ENCODE measurements at regions not wholly inside any gene's neighbourhood (a gene's known extent, or its start where the extent isn't known, plus 50 kb on each side); places are given as distances from the start of the nearest gene placed in this dataset.

GRCh38 chr17:70230850-70231640 lies 61.7 kb downstream of the KCNJ2 start:
- DNase-seq, result no peak

- DNase-seq, result no peak
Measured at GRCh38 chr17:70232466-70232865, 63.1 kb downstream of the KCNJ2 start.

DNA sequence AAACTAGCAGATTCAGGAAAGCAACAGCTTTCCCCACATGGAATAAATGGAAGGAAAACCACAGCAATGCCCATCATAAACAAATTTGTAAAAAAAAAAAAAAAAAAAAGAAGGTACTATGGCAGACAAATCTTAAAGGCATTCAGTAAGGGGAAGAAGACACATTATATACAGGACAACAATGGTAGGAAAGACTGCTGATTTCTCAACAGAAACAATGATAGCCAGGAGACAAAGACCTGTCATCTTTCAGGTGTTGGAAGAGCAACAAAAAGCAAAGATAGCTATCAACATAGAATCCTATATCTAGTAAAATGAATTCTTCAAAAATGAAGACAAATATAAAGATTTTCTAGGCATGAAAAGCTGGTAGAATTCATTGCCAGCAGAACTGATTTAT lies 65.9 kb downstream of the KCNJ2 start:
- DNase-seq, result no peak

DNA sequence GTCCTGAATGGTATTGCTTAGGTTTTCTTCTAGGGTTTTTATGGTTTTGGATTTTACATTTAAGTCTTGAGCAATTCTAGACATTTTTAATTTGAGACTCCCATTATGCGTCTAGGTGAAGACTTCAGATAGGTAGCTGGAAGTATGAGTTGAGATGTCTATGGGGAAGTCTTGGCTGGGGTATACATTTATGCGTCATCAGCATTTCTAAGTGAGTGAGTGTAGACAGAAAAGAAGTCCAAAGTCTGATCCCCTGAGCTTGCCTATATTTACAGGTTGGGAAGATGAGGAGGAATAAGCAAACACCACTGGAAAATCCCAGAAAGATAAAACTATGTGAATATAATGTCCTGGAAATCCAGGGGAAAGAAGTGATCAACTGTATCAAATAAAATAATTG lies 68.9 kb downstream of the KCNJ2 start:
- DNase-seq, result no peak

- DNase-seq, result no peak
Measured at GRCh38 chr17:70238646-70239045, 69.3 kb downstream of the KCNJ2 start.

GRCh38 chr17:70239391-70239826 lies 70.1 kb downstream of the KCNJ2 start:
- no peak for DNase-seq

- no peak for DNase-seq
Measured at GRCh38 chr17:70241071-70241470, 71.7 kb downstream of the KCNJ2 start.

DNA sequence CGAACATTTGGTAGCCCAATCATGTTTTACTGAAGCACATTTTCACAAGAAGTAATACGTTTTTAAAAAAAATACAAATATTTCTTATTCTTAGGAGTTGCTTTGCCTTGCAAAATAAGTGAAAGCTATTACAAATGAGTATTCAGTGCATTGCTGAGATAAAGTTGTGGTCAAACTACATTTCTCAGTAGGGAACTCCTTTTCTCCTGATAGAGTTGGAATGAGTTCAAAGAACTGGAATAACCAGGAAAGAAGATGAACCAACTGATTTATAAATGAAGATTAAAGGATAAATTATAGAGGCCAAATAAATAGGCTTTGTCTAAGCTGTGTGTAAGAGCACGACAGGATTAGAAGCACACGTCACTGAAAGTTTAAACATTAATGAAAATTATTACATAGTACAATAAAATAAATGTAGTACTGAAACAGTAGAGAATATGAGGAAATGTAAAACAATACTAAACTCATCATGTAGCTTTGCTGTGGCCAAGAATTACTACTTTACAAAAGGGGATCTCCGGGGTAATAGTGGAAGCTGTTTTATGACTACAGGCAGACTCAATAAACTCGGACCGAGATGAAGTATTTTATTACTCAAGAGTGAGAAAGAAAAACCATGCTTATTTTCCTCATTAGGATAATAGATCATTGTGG lies 73.6 kb downstream of the KCNJ2 start:
- DNase-seq, result no peak

DNA sequence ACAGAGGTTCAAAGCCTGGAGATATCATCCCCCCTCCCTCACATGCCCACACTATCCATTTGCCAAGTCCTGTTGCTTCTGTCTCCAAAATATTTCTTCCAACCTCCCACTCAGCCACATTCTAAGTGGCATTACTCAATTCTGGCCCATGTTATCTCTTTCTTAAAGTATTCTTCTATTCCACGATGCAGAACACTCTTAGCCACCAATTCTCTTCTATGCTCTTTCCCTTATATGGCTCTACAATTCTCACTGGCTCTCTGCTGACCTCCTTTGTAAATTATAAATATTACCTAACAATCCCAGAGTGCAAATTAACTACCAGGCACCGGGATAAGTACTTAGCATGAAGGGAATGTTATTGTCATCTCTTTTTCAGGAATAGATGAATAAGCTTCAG lies 82.4 kb downstream of the KCNJ2 start:
- no peak for DNase-seq

DNA sequence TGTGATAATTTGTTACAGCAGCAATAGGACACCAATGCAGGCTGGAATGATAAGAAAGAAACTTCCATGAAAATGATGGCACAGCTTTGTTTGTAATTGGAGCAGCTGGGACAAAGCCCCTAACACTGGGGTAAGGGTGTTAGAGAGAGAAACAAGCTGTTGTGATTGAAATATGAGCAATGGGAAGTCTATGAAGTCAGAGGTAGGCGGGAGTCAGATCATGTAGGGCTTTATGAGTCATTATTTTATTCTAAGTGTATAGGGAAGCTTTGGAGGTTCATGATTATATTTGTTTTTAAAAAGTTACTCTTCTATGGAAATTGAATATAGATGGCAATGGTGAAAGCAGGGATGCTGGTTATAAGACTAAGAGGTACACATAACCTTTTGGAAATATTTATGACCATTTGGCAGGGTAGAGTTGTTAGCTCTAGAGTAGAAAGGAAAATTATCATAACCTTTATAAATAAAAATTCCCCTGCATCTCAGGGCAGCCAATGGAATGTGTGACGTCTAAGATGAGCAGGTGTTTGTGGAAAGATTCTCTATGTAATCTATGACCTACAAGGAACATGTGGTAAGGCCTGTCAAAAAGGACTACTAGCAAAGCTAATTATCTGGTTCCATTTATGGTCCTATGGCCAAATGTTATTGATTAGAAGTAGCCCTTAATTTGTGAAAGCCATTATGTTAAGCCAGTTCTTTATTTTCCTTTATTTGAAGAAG lies 85.6 kb downstream of the KCNJ2 start:
- DNase-seq, result no peak

- no peak for DNase-seq
Measured at GRCh38 chr17:70256751-70257150, 87.4 kb downstream of the KCNJ2 start.

DNA sequence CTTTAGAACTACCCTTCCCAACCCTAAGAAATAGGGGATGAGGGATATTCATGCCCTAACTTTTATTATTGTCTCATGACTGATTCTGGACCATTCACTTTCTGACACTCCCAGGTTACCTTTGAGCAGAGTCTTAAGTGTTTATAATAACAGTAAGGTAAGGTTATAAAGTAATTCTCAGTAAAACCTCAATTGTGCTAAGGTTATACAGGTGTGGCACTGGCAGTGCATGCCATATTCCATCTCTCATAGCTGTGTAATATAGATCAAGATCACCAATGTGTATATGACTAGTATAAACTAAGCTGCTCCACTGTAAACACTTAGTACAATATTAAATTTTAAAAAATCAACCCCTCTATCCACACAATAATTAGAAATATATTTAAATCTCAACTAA lies 89.1 kb downstream of the KCNJ2 start:
- DNase-seq, result no peak

- DNase-seq, result no peak
Measured at GRCh38 chr17:70259400-70259799, 90.1 kb downstream of the KCNJ2 start.

DNA sequence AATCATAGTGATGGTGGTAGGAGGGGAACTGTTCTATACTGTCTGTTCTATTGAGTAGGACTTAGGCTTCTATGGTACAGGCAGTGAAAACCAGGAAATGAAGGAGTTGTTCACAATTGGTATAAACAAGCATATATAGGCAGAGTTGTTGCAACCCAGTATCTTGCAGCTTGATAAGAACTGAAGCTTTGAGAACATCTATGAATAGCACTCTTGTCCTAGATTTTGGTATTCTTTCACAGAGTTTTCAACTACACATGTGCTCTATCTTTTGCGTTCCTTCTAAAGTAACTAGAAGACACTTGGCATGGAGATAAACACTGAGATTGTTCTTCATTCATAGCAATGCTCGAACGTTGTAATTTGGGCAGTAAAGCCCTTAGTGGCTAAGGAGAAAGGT lies 91.8 kb downstream of the KCNJ2 start:
- DNase-seq, result no peak

GRCh38 chr17:70265471-70265870 lies 96.1 kb downstream of the KCNJ2 start:
- no peak for DNase-seq

- DNase-seq, result no peak
Measured at GRCh38 chr17:70266394-70266793, 97.1 kb downstream of the KCNJ2 start.

- no peak for DNase-seq
Measured at GRCh38 chr17:70268383-70268782, 99.1 kb downstream of the KCNJ2 start.

DNA sequence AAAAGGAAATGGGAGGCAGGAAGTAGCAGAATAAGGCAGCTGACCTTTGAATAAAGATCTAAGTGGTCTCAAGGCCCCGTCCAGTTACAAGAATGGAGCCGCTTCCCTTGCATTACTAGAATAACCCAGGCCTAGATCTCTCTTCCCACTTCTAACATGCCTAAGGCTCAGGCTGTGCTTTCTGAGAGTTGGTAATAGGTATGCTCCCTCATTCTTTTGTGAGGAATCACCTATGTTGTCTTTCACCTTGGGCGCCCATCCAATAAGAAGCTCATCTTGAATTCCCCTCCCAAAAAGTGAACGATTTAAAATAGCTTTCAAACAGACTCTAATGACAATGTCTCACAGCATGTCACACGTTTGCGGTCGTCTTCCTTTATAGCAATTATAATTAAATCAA lies 101.2 kb downstream of the KCNJ2 start:
- no peak for DNase-seq

GRCh38 chr17:70271200-70271599 lies 101.9 kb downstream of the KCNJ2 start:
- DNase-seq, result no peak

GRCh38 chr17:70271672-70272071 lies 102.3 kb downstream of the KCNJ2 start:
- DNase-seq, result no peak

DNA sequence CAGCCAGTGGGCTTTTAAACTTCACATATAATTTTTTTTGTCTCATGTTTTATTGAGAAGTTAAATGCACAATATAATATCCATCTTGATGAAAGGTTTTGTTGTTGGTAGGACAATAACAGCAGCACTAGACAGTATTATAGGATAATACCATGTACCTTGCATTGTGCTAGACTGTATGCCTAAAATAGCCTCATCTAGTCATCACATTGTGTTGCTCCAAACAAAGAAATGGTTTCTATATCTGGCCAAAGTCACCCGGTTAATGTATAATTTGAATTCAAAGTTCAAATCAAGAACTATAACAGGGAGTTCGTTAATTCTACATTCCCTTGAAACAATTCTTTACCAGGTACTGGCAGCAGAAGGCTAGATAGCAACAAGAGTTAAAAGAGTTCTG lies 104.9 kb downstream of the KCNJ2 start:
- DNase-seq, result no peak

DNA sequence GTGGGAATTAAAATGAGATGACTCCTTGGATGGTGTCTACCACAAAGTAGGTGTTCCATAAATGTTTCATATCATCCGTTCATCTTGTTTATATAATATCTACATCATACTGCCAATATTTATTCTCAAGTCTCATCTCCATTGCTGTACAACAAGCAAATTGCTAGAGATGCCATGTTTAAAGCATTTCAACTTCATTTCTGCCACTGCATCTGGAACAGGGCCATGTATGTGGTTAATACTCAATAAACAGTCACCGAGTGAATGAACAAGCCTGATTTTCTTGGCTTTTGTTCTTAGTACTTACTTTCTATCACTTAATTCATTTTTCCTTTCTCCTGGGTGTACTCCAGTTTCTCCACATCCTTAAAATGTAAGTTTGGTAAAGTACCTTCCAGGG lies 107.6 kb downstream of the KCNJ2 start:
- no peak for DNase-seq

DNA sequence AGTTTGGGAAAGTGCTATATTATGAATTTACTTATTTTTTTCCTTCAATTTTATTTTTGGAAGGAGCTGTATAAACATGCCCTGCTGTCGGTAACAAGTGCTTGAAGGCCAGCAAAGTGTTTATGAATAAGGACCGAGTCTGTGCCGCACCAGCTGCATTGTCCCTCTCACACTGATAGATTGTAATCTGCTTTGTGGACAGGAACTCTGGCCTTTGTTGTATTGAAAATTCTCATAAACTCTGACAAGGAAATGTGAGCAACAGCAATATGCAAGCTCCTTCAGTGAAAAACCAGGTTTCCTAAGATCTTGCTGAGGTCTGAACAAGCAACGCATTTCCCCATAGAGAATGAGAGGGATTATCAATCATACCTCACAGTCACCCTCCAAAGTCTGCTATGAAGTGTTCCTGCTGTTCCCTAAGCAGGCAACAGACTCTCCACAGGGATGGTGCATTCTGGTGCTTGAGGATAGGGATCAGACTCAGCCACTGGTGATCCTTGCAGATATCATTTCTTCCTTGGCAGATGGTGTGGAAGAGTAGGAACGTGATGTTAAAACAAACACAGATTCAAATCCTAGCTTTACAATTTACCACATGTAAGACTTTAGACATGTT lies 109.6 kb downstream of the KCNJ2 start:
- no peak for DNase-seq

DNA sequence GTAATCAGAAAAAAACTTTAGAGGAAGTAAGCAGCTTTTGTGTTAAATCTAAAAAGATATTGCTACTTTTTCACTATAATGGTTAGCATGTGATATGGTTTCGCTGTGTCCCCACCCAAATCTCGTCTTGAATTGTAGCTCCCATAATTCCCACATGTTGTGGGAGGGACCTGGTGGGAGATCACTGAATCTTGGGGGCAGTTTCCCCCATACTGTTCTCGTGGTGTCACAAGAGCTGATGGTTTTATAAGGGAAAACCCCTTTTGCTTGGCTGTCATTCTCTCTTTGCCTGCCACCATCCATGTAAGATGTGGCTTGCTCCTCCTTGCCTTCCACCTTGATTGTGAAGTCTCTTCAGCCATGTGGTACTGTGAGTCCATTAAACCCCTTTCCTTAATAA lies 117.1 kb downstream of the KCNJ2 start:
- no peak for DNase-seq

All from stimulated activated CD4-positive, alpha-beta T cell treated with anti-CD3 and anti-CD28 coated beads, Interleukin-2, amount 100 ng/mL, for 48 hours (primary cell).